GM13977 (cell line): ENCODE measurements at regions not wholly inside any gene's neighbourhood (a gene's known extent, or its start where the extent isn't known, plus 50 kb on each side); places are given as distances from the start of the nearest gene placed in this dataset.

Experiments
- DNase-seq: peaks from one replicate; pipeline ENCODE4 v3.0.0; 2012; ENCODE audit warnings: low spot score
- CTCF ChIP-seq: IDR thresholded peaks from 2 replicates; pipeline ENCODE4 v1.5.1; 2012; ENCODE audit warnings: mild to moderate bottlenecking, control low read depth; ENCODE audit not compliant: insufficient read depth; ENCODE audit errors: extremely low read depth, missing control alignments
- in situ Hi-C: fragments of 300-500 bp; cut with MboI; formaldehyde crosslinking; loops from one replicate; pipeline ENCODE4 v1.12.0; 2022; ENCODE audit warnings: low sequenced_read_pairs, low pct_unique_long_range_greater_than_20kb, mixed read lengths, inconsistent platforms; ENCODE audit not compliant: unreplicated experiment

- DNase-seq, result no peak
- in situ Hi-C loops, result no loop called here
- no peak for TF ChIP-seq CTCF
These were observed 247.0 kb upstream of the SESN3 start for GRCh38 chr11:95478003-95478402.

GRCh38 chr11:95469258-95469657 is 238.3 kb upstream of the SESN3 start:
- in situ Hi-C loops, result no loop called here
- no peak for TF ChIP-seq CTCF
- DNase-seq, result no peak

GRCh38 chr11:95466416-95466815 is 235.4 kb upstream of the SESN3 start:
- DNase-seq, result no peak
- in situ Hi-C loops, result no loop called here
- no peak for TF ChIP-seq CTCF

GRCh38 chr11:95465887-95466286 is 234.9 kb upstream of the SESN3 start:
- no peak for TF ChIP-seq CTCF
- no peak for DNase-seq
- in situ Hi-C loops, result no loop called here

GRCh38 chr11:95461858-95462257 is 230.9 kb upstream of the SESN3 start:
- in situ Hi-C loops, result no loop called here
- TF ChIP-seq CTCF, result no peak
- no peak for DNase-seq

GRCh38 chr11:95461348-95461747 is 230.3 kb upstream of the SESN3 start:
- no peak for TF ChIP-seq CTCF
- no peak for DNase-seq
- in situ Hi-C loops, result no loop called here
